ENCODE measurements at regions not wholly inside any gene's neighbourhood (a gene's known extent, or its start where the extent isn't known, plus 50 kb on each side); places are given as distances from the start of the nearest gene placed in this dataset.

DNA sequence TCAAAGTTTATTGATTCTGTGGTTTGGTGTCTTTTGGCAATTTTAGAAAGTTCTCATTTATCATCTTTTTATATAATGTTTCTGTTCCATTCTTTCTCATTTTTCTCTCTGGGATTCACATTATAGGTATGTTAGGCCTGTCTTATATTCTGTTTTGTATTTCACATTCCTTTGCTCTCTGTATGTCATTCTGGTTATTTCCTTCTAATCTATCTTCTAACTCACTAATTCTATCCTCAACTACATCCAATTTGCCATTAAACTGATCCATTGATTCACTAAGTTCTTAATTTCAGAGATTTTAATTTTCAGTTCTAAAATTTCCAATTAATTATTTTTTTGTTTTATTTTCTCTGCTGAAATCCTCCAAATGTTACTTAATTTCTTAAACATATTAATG lies 234.8 kb downstream of the FOXD2 start:
- DNase-seq, result no peak

DNA sequence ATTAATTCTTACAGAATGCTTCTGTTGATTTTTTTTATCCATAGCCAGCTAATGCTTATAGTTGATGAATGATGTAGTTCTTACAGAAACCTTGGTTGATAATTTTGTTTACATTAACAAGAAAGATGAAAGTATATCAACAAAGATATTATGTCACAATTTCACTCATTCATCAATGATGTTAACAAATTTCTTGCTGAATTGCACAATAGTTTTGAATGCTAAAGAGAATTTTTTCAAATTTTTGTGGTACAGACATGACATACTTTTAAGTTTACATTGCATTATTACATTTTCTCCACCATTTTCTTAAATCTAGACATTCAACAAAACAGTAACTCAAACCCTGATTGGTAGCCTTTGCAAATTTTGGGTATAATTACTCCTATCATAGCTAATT lies 236.3 kb downstream of the FOXD2 start:
- DNase-seq, result no peak

DNA sequence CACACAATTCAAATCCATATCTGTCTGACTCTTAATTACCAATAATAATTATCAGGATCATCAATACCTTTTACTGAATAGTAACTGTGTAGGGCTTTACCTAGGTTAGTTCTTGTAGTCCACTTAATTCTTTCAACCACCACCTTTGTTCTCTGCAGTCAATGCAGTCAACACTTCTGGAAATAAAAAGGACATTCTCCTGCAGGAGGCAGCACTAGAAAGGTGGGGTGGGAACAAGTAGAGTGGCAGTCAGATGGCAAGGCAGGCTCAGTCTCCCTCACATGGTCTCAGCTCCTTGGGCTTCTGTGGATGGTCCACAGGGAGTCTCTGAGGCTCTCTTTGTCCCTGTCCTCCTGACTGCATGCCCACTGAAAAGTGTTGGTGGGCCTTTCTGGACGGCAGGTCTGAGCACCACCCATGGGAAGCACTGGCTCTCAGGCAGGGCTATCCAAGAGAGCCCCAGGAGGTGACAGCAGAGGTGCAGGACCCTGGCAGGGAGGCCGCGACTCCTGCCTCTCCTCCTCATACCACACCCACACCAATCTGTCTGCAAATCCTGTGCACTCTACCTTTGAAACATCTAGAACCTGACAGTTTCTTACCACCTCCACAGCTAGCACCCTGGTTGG lies 237.3 kb downstream of the FOXD2 start:
- DNase-seq, result no peak

DNA sequence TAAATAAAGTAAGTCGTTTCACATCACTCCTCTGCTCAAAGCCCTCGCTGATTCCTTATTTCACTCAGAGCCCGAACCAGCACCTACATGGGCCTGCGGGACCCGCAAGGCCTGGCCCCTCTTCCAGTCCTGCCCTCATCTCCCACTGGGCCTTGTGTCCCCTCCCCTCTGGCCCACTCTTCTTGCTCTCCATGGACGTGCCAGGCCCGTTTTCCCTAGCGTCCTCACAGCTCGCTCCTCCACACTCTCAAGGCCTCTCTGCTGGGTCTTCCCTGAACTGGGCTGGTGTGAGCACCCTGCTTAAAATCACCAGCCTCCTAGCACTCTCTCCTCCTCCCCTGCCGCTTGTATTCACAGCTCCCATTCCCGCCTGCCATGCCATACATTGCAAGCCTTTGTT lies 237.9 kb downstream of the FOXD2 start:
- no peak for DNase-seq

DNA sequence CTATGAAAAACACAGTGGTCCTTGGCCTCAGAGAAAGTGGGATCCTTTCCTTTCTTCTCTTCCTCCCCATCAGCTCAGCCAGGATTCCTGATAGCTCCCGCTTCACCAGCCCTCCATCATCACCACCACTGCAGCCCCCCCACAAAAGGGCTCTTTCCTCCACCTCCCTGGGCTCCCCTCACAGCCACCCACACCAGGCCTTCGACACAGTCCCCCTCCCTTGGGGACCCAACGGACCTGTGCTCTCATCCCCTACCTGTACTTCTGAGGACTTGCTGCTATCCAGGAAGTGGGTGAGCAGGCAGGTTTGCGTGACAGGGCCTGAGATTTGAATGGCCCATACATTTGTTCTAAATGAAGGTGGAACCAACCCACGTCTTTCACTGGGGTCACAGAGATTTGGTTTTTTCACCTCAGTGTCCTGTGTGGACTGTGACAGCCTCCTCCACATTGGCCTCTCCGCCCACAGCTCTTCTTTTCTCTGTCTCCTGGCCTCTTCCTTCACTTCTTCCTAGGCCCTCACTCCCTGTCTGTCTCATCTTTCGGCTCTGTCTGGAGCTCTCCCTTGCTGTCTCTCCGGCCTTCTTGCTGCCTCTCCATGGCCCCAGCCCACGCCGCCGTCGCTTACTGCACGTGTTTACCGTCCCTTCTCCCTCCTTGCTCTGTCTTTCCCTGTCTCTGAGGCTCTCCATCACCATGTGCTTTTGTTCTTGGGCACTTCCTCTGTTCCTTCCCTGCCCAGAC lies 238.6 kb downstream of the FOXD2 start:
- DNase-seq, result no peak

DNA sequence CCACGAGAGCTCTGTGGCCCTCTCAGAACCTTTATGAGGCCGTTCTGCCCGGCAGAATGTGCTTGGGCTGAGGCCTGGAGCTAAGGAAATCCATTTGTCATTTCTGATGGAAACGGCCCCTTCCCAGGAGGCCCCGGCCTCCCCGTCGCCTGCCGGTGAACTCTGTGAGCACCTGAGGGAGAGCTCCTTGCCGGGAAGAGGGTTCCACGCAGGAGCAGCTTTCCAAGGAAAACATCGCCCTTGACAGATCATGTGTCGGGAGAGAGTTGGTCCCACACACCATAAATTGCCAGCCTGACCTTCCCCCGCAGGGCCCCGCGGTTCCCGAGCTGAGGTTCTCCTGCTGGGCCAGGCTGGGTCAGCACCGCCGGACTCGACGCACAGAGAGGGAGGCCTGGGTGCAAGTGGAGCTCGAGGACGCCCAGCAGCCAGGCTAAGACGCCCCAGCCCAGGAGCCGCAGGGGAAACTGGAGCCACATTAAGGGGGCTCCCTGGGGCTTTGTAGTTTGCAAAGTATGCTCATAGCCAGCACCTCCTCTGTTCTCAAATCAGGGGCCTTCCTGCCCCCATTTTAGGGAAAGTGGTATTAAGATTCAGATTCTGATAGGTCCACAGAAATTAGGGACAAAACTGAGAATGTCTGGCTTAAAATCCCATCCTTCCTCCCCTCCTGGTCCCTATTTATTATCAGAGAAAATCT lies 239.5 kb downstream of the FOXD2 start:
- no peak for DNase-seq

DNA sequence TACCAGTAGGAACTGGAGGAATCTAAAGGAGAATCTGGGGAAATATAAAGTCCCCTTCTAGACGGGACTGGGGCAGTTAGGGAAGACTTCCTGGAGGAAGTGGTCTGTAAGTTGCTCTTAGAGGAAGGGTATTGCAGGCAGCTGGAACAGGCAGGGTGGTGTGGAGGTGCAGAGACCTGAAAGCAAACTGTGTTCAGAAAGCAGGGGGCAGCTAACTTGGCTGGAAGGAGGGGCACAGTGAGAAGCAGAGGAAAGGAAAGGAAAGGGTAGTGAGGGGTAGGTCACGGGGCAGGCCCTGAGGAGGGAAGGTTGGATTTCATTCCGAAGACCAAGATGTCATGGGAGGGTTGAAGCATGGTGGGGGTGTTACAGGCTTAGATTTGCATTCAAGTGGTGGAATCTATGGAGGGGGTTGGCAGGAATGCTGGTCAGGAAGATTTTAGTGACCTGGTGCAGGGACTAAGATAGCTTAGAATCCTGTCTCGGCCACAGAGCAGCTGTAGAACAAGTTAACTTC lies 240.7 kb downstream of the FOXD2 start:
- DNase-seq, result no peak

DNA sequence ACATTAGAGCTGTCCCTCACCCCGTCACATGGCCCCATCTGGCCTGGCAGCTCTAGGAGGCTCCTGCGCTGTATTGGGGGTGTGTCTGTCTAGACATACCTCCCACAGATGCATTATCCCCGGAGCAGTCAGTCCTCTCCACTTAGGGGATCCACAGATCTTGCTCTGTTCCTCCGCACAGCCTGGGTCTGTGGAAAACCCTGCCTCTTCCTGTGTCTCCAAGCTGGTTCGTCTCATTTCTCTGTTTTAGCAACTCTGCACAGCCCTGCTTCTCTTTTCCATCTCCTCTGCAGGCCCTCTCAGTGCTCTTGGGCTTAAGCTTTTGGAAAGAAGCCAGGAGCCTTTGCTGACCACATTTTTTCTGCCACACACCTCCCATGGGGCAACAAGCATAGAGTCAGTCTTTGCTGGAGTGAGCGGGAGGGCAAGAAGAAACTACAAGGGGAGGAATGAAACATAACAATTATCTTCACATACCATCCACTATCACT lies 241.5 kb downstream of the FOXD2 start:
- DNase-seq, result no peak

DNA sequence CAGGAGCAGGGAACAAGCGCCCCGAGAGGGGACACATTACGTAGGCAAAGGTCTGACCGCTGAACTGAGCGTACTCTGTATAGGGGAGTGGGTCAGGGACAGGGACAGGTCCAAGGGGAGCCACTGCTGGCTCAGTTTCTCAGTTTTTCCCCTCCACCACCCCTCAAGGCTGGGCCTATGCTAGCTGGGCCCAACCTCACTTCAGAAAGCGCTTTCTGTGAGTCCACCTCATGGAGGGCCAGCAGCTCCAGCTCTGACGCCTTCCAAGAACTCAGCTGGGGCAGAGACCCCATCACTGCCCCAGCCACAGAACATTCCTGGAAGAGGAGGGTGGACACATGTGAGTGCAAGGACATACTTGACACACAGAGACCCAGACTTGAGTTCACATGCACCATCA lies 242.0 kb downstream of the FOXD2 start:
- no peak for DNase-seq

DNA sequence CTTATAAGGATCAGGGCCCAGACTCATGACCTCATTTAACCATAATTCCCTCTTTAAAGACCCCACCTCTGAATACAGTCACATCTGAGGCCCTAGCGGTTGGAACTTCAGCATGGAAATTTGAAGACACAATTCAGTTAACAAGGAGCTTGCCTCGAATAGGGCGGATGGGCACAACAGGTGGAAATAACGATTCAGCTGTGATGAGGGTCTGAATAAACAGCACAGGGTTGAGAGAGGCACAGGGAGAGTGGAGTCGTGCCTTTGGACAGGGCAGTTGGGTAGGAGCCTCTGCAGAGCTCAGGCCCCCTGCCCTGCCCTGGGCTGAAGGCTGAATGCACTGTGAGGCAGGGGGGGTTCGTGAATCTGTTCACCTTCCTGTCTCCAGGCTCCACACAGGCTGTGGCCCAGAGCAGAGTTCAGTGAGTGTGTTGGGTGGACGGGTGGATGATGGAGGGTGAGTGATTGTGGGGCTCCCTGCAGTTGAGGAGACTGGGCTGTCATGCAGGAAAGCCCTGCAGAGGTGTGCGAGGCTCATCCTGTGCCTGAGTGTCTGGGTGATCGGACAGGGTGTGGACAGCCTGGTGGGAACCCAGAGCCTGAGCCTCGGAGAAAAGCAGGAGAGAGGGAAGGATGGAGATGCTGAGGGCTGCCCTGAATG lies 243.1 kb downstream of the FOXD2 start:
- DNase-seq, result no peak

DNA sequence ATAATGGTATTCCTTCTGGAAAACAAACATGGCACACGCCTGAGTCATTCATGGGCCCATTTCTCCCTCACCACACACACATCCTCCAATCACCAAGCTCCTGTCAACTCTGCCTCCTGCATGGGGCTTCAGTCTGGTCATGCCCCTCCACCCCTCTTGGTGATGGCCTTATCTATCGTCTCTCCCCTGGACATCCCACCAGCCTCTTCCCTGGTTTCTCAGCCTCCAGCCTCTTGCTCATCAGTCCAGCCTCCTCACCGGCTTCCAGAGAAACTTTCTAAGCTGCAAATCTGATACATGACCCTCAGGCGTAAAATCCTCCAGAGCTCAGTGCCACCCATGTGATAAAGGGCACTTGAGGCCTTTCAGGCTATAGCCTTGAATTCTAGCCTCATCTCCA lies 243.9 kb downstream of the FOXD2 start:
- DNase-seq, result no peak

DNA sequence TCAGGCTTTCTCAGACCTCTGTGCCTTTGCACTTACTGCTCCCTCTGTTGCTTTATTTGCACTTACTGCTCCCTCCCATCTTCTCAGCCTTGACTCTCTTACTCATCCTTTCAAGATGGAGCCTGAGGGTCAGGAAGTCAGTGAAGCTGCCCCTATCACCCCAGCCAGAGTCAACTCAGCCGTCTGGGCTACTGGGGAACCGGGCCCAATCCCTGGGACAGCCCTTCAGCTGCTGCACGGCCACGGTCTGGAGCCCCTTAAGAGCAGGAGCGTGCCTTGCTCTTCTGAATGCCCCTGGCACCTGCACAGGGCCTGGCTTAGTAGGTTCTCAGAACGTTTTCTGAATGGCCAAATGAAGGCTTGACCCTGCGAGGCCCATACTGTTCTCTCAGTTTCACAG lies 244.4 kb downstream of the FOXD2 start:
- DNase-seq, result no peak

DNA sequence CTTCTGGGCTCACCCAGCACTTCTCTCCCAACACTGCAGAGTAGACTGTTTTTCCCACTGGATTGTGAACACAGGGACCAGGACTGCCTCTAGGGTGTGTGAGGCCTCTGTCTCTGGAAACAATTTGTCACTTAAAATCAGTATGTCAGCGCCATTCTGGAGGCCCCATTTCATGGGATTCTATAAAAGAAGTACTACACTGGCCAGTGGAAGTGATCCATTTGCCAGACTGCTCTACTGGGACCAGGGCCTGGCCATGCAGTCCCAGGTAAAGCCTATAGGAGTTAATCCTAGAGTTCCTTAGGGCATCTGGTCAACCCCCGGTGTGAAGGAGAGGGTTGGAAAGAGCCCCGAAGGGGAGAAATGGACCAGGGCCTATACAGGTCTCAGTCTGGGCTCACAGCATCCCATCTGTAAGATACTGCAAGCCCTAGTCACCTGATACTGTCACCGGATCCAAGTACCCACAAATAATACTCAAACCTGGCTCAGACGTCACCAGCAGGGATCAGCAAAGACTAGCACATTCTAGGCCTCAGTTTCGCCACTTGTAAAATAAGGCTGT lies 245.0 kb downstream of the FOXD2 start:
- DNase-seq, result no peak

DNA sequence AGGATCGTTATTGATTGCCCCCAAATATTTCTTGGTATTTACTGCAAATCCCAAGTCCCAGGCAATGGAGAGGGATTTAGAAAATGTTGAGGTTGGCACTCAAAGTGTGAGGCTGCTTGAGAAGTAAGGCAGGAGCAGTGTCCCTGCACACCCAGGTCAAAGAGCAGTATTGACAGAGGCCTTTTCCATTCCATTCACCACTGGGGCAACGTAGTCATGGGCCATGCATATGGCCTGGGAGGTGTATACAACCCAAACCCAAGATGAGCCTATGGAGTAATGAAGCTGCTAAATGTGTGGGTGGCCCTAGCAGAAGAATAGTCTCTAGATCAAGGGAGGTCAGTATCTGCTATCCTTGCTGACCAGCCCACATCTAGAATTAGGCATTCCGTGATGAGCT lies 245.6 kb downstream of the FOXD2 start:
- no peak for DNase-seq

DNA sequence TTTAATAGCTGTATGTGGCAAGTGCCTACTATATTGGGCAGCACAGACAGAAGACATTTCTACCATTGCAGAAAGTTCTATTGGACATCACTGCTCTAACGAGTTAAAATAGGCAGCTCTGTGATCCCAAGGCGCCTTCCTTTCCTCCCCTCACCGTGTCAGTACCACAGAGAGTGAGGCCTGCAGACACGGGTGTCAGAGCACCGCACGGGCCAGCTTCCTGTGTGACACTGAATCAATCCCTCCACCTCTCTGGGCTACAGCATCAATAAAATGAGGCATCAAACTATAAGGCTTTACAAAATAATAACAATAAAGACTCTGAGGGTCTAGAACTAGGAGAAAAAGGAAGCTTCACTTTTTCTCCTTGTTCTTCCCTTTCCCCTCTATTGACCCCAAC lies 246.7 kb downstream of the FOXD2 start:
- DNase-seq, result no peak

DNA sequence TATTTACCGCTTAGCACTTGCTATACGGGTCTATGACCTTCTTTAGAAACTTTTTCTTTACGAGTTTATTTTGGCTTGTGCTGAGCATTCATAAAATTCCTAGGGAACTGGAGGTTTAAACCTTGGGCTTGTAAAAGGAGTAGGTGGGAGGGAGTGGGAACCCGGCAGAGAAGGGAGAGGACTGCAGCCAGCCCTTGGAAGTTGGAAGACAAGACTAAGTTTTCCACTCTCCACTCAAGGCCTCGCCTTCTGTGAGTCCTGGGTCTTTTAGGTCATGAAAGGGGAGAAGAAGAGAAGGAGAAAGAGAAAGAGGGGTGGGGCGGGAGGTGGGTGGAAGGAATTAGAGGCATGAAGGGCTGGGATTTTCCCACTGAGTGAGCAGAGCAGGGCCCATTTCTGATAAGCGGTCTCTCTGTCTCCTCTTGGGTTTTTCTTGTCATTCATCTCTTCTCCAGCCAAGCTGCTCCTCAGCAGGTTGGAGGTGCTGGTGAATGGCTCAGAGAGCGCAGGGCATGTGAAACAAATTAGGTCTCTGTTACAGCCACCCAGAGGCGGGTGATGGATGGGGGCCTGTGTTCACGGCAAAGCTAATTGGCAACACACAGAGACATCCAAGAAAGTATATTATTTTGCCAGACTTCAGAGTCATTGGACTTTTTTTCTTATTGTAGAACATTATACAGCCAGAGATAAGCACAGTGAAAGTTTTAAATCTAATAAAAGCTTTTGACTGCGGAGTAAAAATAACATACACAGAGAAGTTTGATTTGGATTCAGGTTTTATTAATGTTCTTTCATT lies 247.3 kb downstream of the FOXD2 start:
- DNase-seq, result no peak

DNA sequence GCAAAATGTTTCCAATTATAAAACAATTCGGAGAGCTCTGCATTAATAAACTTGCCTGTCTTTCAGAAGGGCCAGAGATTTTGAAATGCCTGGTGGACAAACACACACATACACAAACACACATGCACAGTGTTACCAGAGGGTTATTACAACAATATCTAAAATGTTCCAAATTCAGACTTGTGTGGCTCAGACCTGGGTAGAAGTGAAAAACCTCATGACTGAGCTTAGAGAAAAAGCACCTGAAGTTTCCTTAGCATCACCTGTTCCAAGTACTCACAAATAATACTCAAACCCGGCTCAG lies 247.9 kb downstream of the FOXD2 start:
- no peak for DNase-seq

DNA sequence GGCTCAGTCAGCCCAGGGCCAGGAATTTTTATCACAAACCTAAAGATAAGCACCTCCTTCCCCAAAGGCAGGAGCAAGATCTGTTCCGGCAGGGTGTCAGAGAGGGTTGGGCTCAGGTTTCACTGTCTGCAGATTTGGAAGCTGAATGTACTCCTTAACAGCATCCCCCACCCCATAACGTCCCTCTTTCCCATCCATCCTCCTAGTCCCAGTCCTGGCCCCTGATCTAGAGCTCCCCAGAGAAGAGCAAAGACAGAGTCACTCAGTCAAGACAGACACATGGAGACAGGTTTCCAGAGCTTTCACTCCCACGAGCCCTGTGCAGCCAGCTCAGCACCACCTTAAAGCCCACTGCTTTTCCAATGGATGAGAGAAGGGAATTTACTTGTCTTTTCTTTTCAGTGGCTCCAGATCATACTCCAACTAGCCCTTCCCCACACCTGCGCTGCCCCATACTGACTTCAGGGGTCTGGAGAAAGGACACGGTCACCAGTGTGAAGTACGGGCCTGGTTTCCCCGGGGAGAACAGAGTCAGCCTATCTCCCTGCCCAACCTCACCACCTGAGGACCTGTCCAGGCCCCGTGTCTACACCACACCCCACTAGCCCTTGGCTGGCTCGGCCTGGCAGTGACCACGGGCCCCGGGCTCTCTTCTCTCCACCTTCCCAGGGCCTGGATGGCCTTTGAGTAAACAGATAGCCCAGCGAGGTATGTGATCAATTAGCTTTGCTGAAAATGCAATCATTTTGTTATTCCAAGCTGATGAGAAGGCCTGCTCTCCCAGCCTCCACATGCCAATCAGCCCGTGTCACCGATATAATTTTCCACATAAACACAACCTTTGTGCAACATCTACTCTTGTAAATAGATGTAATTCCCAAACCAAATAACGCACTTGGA lies 249.1 kb downstream of the FOXD2 start:
- DNase-seq, result no peak

DNA sequence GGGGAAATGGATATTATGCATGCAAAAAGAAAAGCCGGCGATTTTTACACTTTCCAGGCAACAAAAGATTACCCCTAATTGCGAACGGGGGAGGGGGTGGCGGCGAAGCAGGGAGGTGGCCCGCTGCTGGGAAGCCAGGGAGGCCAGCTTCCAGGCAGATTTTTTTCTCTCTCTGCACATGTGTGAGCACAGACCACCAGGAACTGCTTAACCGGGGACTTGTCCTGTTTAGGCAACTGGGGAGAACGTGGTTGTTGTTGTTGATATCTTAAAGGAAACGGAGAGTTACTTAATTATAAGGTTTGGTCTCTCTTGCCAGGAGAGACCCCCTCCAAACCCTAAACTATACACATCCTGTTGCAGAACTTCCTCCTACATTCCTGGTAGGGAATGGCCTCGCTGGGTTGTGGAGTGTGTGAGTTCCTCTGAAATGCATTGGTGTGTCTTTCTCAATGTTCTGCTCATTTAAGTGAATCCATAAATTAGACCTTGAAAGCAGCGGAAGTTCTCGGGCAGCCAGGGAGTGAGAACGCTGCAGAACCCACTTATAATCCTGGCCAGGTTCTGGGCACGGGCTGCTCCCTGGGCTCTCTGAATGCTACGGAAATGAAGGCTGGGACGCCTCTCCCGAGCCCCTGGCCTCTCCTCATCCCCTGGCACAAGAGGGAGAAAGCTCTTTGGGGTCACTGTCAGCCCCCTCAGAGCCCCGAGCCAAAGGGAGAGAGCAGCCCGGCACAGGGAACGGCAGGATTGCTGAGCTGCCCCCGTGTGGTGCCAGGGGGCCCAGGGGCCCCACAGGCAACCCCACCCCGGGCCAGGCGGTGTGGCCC lies 250.0 kb downstream of the FOXD2 start:
- DNase-seq, result no peak
